NCI-H748 treated with DMSO at 0.1 percent for 48 hours (cell line): ENCODE measurements at regions not wholly inside any gene's neighbourhood (a gene's known extent, or its start where the extent isn't known, plus 50 kb on each side); places are given as distances from the start of the nearest gene placed in this dataset.

Experiments used
- DNase-seq: peaks from one replicate; lab custom pipeline; 2025; lab: John Stamatoyannopoulos, UW

DNA sequence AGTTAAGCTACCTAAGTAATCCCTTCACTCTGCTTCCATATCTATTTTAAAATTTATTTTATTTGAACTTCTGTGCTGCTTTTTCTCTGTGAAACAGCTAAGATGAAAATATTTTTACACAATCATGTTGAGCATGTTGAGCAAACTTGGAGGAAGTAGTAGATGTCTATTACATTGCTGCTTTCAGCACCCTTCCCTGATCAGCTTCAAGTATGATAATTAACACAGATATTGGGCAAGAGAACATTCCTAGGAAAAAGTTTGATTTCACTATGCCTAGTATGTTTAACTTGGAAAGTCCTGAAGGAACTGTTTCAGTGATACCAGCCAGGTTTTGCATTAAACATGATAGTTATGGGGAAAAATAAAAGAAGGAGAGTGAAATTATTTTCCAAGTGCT lies 283.6 kb downstream of the ELAVL2 start:
- DNase-seq: no peak

DNA sequence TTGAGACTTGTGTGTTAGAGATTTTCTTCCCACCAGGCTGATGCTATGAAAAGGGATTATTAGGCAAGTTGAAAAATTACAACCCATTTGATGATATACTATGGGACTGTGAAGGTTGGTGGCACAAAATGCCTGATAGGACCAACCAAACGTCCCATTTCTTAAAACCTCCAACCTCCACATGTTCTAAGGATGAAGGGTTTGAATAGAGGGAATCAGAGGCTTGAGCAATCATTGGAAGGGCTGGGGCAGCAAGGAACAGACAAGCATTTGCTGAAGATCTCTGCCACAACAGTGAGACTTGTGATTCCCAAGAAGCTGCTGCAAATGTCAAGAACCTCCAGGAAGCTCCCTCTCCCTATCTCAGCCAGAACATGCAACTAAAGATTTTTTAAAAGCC lies 283.1 kb downstream of the ELAVL2 start:
- no peak for DNase-seq

DNA sequence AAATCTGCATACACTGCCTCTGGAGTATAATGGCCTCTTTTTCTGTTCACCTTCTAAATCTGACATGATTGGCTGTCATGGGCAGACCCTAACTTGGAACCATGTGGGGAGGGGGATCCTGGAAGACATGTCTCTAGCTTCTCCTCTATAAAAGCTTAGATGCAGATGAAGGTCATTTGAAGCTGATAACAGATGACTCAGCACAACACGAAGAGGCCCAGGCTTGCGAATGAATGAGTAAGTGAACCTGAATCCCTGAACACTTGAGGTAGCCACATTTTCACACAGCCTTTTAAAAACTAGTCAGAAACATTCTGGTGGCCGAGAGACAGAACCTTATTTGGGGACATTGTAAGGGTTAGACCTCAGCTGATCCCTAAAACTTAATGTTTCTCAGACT lies 282.6 kb downstream of the ELAVL2 start:
- DNase-seq: no peak

DNA sequence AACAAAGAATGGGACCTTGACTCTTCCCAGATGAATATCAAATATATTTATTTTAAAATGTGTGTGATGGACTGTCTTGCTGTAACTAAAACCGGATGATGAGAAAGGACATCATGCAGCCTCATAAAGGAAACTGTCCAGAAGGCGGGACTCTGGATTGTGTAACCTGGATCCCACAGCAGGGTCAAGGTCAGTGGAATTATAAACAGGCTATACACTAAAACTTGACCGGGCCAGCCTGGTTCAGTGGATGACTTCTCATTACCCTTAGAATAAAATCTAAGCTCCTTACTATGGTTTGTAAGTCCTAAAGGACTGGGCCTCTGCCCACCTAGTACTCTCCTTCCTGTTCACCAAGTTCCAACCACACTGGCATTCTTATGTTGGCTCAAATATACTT lies 280.3 kb downstream of the ELAVL2 start:
- no peak for DNase-seq

- no peak for DNase-seq
Measured at GRCh38 chr9:23551311-23551721, 274.7 kb downstream of the ELAVL2 start.

DNA sequence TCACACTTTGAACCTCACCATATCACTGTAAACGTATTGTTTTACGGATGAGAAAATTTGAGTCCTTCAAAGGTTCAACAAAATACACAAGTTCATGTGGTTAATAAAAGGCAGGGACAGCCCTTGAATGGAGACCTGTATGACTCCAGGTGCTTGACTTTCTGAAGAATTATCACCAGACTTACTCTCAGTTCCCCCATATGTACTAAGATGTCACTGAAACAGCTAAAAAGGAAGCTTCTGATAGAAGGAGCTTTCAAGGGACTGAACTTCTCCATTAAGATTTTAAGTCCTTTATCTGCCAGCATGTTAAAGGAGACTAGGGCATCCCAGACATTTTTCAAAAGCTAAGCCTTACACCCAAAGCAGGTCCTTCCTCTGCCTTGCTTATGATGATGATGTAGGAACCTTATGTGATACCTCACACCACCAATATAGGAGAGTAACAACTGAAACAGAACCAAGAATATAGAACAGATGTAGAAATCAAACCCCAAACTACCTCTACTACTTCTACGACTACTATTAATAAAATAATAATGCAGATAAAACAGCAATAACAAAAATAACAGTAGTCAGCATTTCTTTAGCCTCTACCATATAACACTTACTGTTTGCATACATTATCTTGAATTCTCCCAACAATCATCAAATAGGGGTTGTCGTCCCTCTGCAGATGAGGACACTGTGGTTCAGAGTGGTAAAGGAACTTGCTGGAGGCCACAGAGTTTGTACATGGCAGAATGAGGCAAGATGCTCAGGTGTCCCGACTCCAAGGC lies 273.9 kb downstream of the ELAVL2 start:
- no peak for DNase-seq

GRCh38 chr9:23552876-23553601 lies 273.0 kb downstream of the ELAVL2 start:
- DNase-seq: no peak

- DNase-seq: no peak
Measured at GRCh38 chr9:23554686-23555085, 271.4 kb downstream of the ELAVL2 start.

- peak; percentile 43 for DNase-seq
Measured at GRCh38 chr9:23555851-23556250, 270.2 kb downstream of the ELAVL2 start.

DNA sequence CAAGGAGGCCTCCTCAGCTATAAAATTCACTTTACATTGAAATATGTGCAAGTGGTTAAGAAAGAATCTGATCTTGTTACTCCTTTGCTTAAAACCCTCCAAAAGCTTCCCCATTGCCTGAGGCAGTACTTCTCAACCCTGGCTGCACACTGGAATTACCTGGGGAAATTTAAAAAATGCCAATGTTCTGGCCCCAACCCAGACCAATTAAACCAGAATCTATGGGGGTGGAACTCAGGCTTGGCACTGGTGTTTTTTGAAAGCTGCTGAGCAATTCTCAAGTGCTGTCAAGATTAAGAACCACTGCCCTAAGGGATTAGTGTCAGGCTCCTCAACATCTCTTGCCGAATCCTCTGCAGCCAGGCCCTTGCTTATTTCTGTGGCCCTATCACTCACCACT lies 269.6 kb downstream of the ELAVL2 start:
- no peak for DNase-seq

DNA sequence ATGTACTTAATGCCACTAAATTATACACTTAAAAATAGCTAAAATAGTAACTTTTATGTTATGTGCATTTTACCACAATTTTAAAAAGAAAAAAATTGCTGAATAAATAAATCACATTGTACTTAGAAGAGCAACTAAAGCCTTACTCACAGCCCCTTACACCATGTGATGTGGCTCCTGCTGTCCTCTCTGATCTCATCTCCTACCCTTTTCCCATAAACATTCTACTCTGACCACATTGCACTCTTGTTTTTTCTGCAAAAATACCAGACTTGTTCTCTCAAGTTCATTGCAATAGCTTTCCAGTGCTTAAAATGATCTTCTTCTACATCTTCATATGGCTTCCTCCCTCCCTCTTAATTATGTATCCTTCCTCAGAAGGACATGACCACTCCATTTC lies 268.4 kb downstream of the ELAVL2 start:
- DNase-seq: no peak

DNA sequence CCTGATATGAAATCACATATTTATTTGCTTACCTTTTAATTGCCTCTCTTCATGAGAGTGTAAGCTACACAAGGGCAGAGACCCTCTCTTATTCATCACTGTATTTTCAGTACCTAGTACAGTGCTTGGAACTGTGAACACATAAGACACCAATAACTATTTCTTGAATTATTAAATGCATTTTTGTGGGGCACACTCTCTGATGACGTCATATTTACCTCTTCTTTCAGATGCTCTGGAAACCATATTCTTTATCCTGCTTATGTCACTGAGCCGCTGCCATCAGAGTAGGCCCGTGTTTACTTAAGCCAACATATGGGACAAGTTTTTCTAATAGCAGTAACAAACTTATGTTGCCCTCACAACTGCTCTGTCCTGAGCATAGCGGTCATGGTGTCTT lies 266.5 kb downstream of the ELAVL2 start:
- no peak for DNase-seq

DNA sequence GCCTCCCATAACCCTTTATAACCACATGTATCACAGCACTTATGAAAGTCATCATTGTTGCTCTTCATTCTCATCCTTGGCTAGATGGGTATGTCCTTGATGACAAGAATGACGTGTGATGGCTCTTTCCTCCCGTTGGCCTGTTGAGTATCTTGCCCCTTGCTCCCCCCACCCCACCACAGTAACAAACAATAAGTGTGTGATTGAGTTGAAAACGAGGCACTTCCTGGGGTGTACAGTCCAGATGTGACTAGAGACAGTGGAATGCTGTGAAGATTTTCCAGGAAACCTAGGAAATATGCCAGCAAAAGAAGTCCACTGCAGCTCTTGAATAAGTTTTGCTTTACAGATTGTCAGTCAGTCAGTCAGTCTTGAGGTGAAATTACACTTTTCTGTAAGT lies 262.5 kb downstream of the ELAVL2 start:
- DNase-seq: no peak

- no peak for DNase-seq
Measured at GRCh38 chr9:23567516-23568165, 258.4 kb downstream of the ELAVL2 start.

GRCh38 chr9:23571414-23572104 lies 254.5 kb downstream of the ELAVL2 start:
- DNase-seq: no peak

GRCh38 chr9:23573800-23574199 lies 252.2 kb downstream of the ELAVL2 start:
- DNase-seq: no peak

GRCh38 chr9:23577611-23578010 lies 248.4 kb downstream of the ELAVL2 start:
- DNase-seq: no peak

DNA sequence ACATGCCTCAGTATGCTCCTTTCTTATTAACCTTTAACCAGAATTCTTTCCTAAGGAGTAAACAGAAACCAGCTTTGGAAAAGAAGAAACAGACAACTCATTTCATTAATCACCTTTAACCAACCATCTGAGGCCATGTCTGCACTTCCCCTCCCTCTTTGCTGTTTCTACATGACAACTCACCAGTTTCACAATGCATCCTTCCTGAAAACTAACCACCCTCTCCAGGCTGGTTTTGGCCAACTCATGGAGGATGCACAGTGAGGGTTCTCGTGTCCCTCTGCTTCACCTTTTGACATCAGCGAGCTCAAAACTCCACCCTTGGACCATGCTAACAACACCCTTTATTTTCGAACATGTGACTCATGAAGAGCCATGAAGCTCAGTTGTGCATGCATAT lies 244.1 kb downstream of the ELAVL2 start:
- DNase-seq: no peak

GRCh38 chr9:23582836-23583235 lies 243.2 kb downstream of the ELAVL2 start:
- no peak for DNase-seq

- DNase-seq: no peak
Measured at GRCh38 chr9:23586906-23587305, 239.1 kb downstream of the ELAVL2 start.

DNA sequence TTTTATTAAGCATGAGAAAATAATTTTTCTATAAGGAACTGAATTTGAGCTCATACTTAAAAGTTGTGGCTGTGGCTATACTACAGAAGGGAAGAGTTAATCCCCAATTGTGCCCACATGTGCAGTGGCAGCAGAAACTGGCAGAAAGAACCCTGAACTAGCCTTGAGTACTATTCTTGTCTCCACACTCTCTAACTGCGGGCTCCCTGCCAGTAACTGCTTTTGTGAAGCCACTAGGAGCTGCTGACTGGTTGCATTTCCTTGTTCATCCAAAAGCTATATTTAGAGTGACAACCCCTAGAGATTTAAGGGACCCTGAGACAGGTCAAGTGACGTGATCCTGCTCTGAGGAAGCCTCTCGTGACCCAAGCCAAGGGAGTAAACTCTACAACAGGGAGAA lies 238.6 kb downstream of the ELAVL2 start:
- DNase-seq: no peak

DNA sequence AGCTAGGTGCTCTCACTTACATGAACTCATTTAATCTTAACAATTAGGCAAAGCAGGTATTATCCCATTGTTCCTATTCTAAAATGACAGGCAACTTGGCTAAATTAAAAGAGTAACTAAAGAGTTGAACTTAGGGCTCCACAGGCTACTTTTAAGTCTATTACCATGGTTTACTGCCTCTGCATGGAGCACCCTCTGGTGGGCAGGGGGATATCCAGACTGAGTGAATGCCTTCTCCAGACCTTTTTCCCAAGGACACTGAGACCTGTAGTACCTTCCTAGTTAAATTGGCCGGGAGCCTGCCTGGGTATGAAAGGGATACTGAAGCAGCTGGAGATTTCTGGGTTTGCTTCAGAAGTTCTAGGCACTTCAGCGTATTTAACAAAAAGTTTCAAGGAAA lies 238.1 kb downstream of the ELAVL2 start:
- no peak for DNase-seq
